IPS-20b (cell line): ENCODE measurements at regions not wholly inside any gene's neighbourhood (a gene's known extent, or its start where the extent isn't known, plus 50 kb on each side); places are given as distances from the start of the nearest gene placed in this dataset.
"Not testable (repeated sequence)": the region's sequence is repeated elsewhere in the genome, so short reads cannot be mapped to it uniquely, and the experiment has no call there.

Experiments
- H3K27ac ChIP-seq: one replicate; pipeline ENCODE4 v1.5.1; 2013; ENCODE audit warnings: low read length
- H3K27me3 ChIP-seq: 2 replicates; pipeline ENCODE4 v1.6.1; 2013; ENCODE audit warnings: mild to moderate bottlenecking, low read length, inconsistent platforms; ENCODE audit not compliant: insufficient read depth
- H3K36me3 ChIP-seq: 2 replicates; pipeline ENCODE4 v1.6.1; 2013; ENCODE audit warnings: low read depth, mild to moderate bottlenecking, inconsistent platforms, low read length, moderate library complexity; ENCODE audit not compliant: insufficient read depth
- H3K4me1 ChIP-seq: 2 replicates; pipeline ENCODE4 v1.6.1; 2013; ENCODE audit warnings: mild to moderate bottlenecking, control low read depth, inconsistent platforms, low read length, moderate library complexity; ENCODE audit not compliant: insufficient read depth
- H3K4me3 ChIP-seq: 2 replicates; pipeline ENCODE4 v1.5.1; 2013; ENCODE audit warnings: mild to moderate bottlenecking, low read length, inconsistent platforms
- H3K9ac ChIP-seq: 2 replicates; pipeline ENCODE4 v1.6.1; 2013; ENCODE audit warnings: low read depth, mild to moderate bottlenecking, inconsistent platforms, low read length, moderate library complexity
- H3K9me3 ChIP-seq: 2 replicates; pipeline ENCODE4 v1.6.1; 2013; ENCODE audit warnings: mild to moderate bottlenecking, low read depth, low read length, inconsistent platforms; ENCODE audit not compliant: insufficient read depth

DNA sequence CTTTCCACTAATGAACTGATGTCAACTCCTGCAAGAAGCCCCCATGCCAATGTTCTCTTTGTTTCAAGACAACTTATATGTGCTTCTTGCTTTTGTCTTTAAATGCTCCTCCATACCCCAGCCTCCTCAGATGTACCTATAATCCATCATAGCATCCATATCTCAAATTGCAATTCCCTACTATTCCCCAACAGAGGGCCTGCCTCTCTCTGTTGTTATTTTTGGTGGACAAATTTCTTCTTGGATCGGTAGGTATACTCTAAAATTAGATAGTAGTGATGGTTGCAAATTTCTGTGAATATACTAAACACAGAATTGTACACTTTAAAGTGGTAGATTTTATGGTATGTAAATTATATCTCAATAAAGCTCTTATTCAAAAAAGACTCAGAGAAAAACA lies 820.1 kb downstream of the METTL4 start:
- Histone ChIP-seq H3K9me3 (no peaks in the 10 kb centered on the region), H3K27ac (no peak overlapping the region)

GRCh38 chr18:1760901-1761300 lies 810.4 kb downstream of the METTL4 start:
- Histone ChIP-seq H3K9me3 (no peaks in the 10 kb centered on the region), H3K4me1 (no peaks in the 10 kb centered on the region), H3K27me3 (no peaks in the 10 kb centered on the region), H3K36me3 (no peaks in the 10 kb centered on the region), H3K27ac (no peak overlapping the region), H3K4me3 (no peak overlapping the region), H3K9ac (no peak overlapping the region)

More for the DNA sequence above, 820.1 kb downstream of the METTL4 start:
- no peaks in the 10 kb centered on the region for H3K36me3 ChIP-seq
- no peak overlapping the region for H3K4me3 ChIP-seq
- no peak overlapping the region for H3K9ac ChIP-seq
- no peaks in the 10 kb centered on the region for H3K4me1 ChIP-seq
- H3K27me3 ChIP-seq, result no peaks in the 10 kb centered on the region

DNA sequence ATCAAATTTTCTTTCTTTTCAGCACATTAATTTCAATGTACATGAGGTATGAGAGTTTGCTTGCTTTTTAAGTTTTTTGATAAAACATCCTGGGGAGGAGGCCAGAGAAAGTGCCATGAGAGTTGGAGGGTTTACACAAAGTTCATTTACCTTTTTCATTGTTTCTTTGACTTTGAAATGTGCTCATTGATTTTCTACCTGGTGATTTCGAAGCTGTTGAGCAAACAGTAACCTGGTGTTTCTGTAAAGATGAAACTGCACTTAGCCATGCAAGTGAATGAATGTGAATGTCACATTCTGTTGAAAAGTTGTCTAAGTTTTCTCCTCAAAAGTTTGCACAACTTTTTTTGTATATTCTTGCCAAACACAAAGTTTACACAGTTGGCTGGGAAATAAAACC lies 797.0 kb downstream of the METTL4 start:
- no peaks in the 10 kb centered on the region for H3K36me3 ChIP-seq
- no peaks in the 10 kb centered on the region for H3K27me3 ChIP-seq
- no peaks in the 10 kb centered on the region for H3K9me3 ChIP-seq
- H3K4me3 ChIP-seq, result no peak overlapping the region
- H3K4me1 ChIP-seq, result no peaks in the 10 kb centered on the region
- H3K27ac ChIP-seq, result no peak overlapping the region
- no peak overlapping the region for H3K9ac ChIP-seq

GRCh38 chr18:1777843-1778242 lies 793.5 kb downstream of the METTL4 start:
- Histone ChIP-seq H3K36me3 (no peaks in the 10 kb centered on the region), H3K4me3 (no peak overlapping the region), H3K9ac (no peak overlapping the region), H3K27ac (no peak overlapping the region), H3K9me3 (no peaks in the 10 kb centered on the region), H3K4me1 (no peaks in the 10 kb centered on the region), H3K27me3 (no peaks in the 10 kb centered on the region)

DNA sequence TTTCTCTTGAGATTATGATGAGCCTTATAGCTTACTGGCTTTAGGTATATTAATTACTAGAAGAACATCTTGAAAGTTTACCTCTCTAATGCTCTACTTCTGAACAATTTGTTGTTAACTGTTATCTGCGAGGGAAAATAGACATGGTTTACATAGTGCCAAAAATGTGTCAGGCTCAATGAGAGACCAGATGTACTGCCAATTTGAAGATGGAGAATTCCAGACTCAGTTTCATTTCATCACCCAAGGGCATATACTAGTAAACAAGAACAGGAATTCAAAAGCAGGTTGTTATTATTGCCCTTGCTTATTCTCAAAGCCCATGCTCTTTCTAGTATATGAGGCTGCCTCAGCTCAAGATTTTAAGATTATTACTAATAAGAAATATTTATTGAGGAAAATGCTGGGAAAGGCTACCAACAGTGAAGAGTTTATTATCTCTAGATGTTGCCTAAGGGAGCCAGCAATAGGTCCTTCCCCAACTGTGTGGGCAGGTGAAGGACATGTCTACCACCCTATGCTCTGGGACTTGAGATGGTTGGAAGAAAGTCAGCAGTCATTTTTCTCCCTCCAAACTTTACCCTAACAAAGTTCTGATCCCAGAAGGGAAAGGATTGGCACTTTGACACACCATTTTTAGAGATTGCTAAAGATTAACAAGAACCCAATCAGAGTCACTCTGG lies 792.7 kb downstream of the METTL4 start:
- H3K9me3 ChIP-seq, result no peaks in the 10 kb centered on the region
- no peaks in the 10 kb centered on the region for H3K27me3 ChIP-seq
- H3K4me1 ChIP-seq, result no peaks in the 10 kb centered on the region
- no peaks in the 10 kb centered on the region for H3K36me3 ChIP-seq
- H3K9ac ChIP-seq, result no peak overlapping the region
- no peak overlapping the region for H3K4me3 ChIP-seq
- H3K27ac ChIP-seq, result no peak overlapping the region

GRCh38 chr18:1779587-1779986 lies 791.7 kb downstream of the METTL4 start:
- Histone ChIP-seq H3K36me3 (no peaks in the 10 kb centered on the region), H3K9ac (no peak overlapping the region), H3K27me3 (no peaks in the 10 kb centered on the region), H3K4me1 (no peaks in the 10 kb centered on the region), H3K27ac (no peak overlapping the region), H3K4me3 (no peak overlapping the region), H3K9me3 (no peaks in the 10 kb centered on the region)

GRCh38 chr18:1784113-1784512 lies 787.2 kb downstream of the METTL4 start:
- Histone ChIP-seq H3K4me1 (no peaks in the 10 kb centered on the region), H3K27me3 (no peaks in the 10 kb centered on the region), H3K9me3 (no peaks in the 10 kb centered on the region), H3K36me3 (no peaks in the 10 kb centered on the region), H3K9ac (no peak overlapping the region), H3K27ac (no peak overlapping the region), H3K4me3 (no peak overlapping the region)

DNA sequence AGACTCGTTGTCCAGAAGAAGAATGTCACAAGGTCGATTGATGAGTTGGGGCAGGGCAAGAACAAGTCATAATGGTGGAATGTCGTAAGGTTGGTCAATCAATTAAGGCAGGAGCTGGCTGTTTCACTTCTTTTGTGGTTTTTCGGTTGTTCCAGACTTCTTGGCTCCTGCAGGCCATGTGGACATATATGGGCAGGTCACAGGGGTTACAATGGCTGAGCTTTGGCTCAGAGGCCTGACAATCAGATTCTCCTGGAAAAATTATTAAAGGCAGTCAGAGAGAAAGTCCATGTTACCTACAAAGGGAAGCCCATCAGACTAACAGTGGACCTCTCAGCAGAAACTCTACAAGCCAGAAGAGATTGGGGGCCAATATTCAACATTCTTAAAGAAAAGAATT lies 785.3 kb downstream of the METTL4 start:
- H3K27ac ChIP-seq, H3K4me3 ChIP-seq, H3K36me3 ChIP-seq, H3K27me3 ChIP-seq, H3K4me1 ChIP-seq, H3K9me3 ChIP-seq, H3K9ac ChIP-seq: not testable (repeated sequence)

DNA sequence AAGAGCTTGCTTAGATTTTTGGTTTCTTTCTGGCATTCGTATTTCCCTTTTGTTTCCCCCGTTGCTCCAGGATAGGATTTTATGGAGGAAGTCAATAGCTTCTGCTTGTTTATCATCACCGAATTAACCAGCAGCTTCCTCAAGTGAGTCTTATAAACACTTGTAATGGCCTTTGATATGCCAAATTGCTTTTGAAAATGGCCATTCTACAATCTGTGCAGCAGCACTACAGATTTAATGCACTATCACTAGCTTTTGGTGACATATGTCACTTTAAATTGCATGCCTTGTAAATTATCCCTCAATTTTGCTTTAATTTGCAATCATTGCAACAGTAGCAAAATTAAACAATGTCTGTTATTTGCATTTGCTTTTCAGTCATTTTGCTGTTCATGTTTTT lies 774.7 kb downstream of the METTL4 start:
- Histone ChIP-seq H3K36me3 (no peaks in the 10 kb centered on the region), H3K4me3 (no peak overlapping the region), H3K27ac (no peak overlapping the region), H3K9ac (no peak overlapping the region), H3K27me3 (no peaks in the 10 kb centered on the region), H3K9me3 (no peaks in the 10 kb centered on the region; the same call in 1 of the 2 replicates), H3K4me1 (no peaks in the 10 kb centered on the region)

- Histone ChIP-seq H3K27me3 (no peaks in the 10 kb centered on the region), H3K27ac (no peak overlapping the region), H3K9me3 (no peaks in the 10 kb centered on the region; the same call in 1 of the 2 replicates), H3K4me1 (no peaks in the 10 kb centered on the region), H3K4me3 (no peak overlapping the region), H3K9ac (no peak overlapping the region), H3K36me3 (no peaks in the 10 kb centered on the region)
These were observed 774.1 kb downstream of the METTL4 start for GRCh38 chr18:1797235-1797634.

- no peak overlapping the region for H3K27ac ChIP-seq
- H3K36me3 ChIP-seq, result no peaks in the 10 kb centered on the region
- H3K27me3 ChIP-seq, result no peaks in the 10 kb centered on the region
- no peak overlapping the region for H3K4me3 ChIP-seq
- H3K9me3 ChIP-seq, result no peaks in the 10 kb centered on the region
- no peak overlapping the region for H3K9ac ChIP-seq
- H3K4me1 ChIP-seq, result no peaks in the 10 kb centered on the region
These were observed 765.8 kb downstream of the METTL4 start for GRCh38 chr18:1805521-1805920.

GRCh38 chr18:1806884-1807615 lies 764.3 kb downstream of the METTL4 start:
- no peaks in the 10 kb centered on the region for H3K9me3 ChIP-seq
- no peak overlapping the region for H3K27ac ChIP-seq

More at GRCh38 chr18:1806884-1807615, 764.3 kb downstream of the METTL4 start:
- H3K9ac ChIP-seq, result no peak overlapping the region
- H3K4me1 ChIP-seq, result no peaks in the 10 kb centered on the region
- no peak overlapping the region for H3K4me3 ChIP-seq
- H3K36me3 ChIP-seq, result no peaks in the 10 kb centered on the region
- H3K27me3 ChIP-seq, result no peaks in the 10 kb centered on the region
